MM.1S (cell line): ENCODE measurements at regions not wholly inside any gene's neighbourhood (a gene's known extent, or its start where the extent isn't known, plus 50 kb on each side); places are given as distances from the start of the nearest gene placed in this dataset.

Source experiments
- DNase-seq: peaks from one replicate; pipeline ENCODE4 v3.0.0-alpha.2; 2015
- H2AFZ ChIP-seq: fragments of 300-600 bp; sonication (generic); 2 replicates; pipeline ENCODE4 v1.6.0; 2016; ENCODE audit warnings: antibody characterized with exemption, low read length
- H3F3A ChIP-seq: fragments of 300-600 bp; sonication (generic); 2 replicates; pipeline ENCODE4 v1.6.1; 2016; ENCODE audit warnings: mild to moderate bottlenecking, antibody characterized with exemption, low read length, moderate library complexity, mixed read lengths; ENCODE audit not compliant: insufficient read depth
- H3K27ac ChIP-seq: fragments of 300-600 bp; sonication (generic); 2 replicates; pipeline ENCODE4 v1.5.1; 2016; ENCODE audit warnings: mild to moderate bottlenecking, low read length
- H3K27me3 ChIP-seq: fragments of 300-600 bp; sonication (generic); replicated peaks from 2 replicates; pipeline ENCODE4 v1.6.0; 2016; ENCODE audit warnings: low read length; ENCODE audit not compliant: insufficient read depth
- H3K36me3 ChIP-seq: fragments of 300-600 bp; sonication (generic); replicated peaks from 2 replicates; pipeline ENCODE4 v1.6.1; 2016; ENCODE audit warnings: mild to moderate bottlenecking, low read length, mixed read lengths; ENCODE audit not compliant: insufficient read depth
- H3K4me1 ChIP-seq: fragments of 300-600 bp; sonication (generic); 2 replicates; pipeline ENCODE4 v1.6.1; 2016; ENCODE audit warnings: low read length, mixed read lengths
- H3K4me2 ChIP-seq: fragments of 300-600 bp; sonication (generic); 2 replicates; pipeline ENCODE4 v1.6.0; 2016; ENCODE audit warnings: low read depth, low read length
- H3K4me3 ChIP-seq: fragments of 300-600 bp; sonication (generic); 2 replicates; pipeline ENCODE4 v1.5.1; 2016; ENCODE audit warnings: low read length, mixed read lengths
- H3K79me2 ChIP-seq: fragments of 300-600 bp; sonication (generic); 2 replicates; pipeline ENCODE4 v1.6.1; 2016; ENCODE audit warnings: mixed run types, low read length, mixed read lengths
- H3K9ac ChIP-seq: fragments of 300-600 bp; sonication (generic); 2 replicates; pipeline ENCODE4 v1.6.1; 2016; ENCODE audit warnings: low read length, mixed read lengths
- H3K9me2 ChIP-seq: fragments of 300-600 bp; sonication (generic); replicated peaks from 2 replicates; pipeline ENCODE4 v1.6.1; 2016; ENCODE audit warnings: mild to moderate bottlenecking, low read length, mixed read lengths; ENCODE audit not compliant: insufficient read depth
- H3K9me3 ChIP-seq: fragments of 300-600 bp; sonication (generic); replicated peaks from 2 replicates; pipeline ENCODE4 v1.6.1; 2016; ENCODE audit warnings: mild to moderate bottlenecking, low read length, mixed read lengths; ENCODE audit not compliant: insufficient read depth
- H4K20me1 ChIP-seq: fragments of 300-600 bp; sonication (generic); 2 replicates; pipeline ENCODE4 v1.6.1; 2016; ENCODE audit warnings: mild to moderate bottlenecking, low read length, moderate library complexity, mixed read lengths; ENCODE audit not compliant: insufficient read depth
- CTCF ChIP-seq: fragments of 300-600 bp; sonication (generic); IDR thresholded peaks from 2 replicates; pipeline ENCODE4 v1.5.1; 2016; ENCODE audit warnings: antibody characterized with exemption, low read length, mixed read lengths
- EZH2 ChIP-seq: fragments of 300-600 bp; sonication (generic); optimal IDR thresholded peaks from 2 replicates; pipeline ENCODE3; 2017; ENCODE audit warnings: low read depth, mild to moderate bottlenecking, antibody characterized with exemption, low read length, mixed read lengths
- EZH2phosphoT487 ChIP-seq: fragments of 300-600 bp; sonication (generic); IDR thresholded peaks from 2 replicates; pipeline ENCODE4 v1.6.1; 2018; ENCODE audit warnings: antibody characterized with exemption, low read length

GRCh38 chr2:44107086-44107740 lies 61.5 kb upstream of the PPM1B start:
- Histone ChIP-seq H4K20me1 (no peaks in the 10 kb centered on the region), H3K9ac (no peak overlapping the region), H3K27me3 (no peaks in the 10 kb centered on the region), H3K79me2 (no peaks in the 10 kb centered on the region), H3K4me1 (peaks cover 17% of the 10 kb centered on the region), H3K4me2 (peak overlapping the region; percentile 63), H3K4me3 (0 out of 2 replicates have a peak overlapping the region, but pooled peaks have one; percentile 20), H3F3A (peaks cover 10% of the 10 kb centered on the region), H2AFZ (peak overlapping the region; percentile 35; the same call in 1 of the 2 replicates), H3K9me3 (no peaks in the 10 kb centered on the region), H3K36me3 (no peaks in the 10 kb centered on the region), H3K27ac (peak overlapping the region; percentile 48; the same call in 1 of the 2 replicates), H3K9me2 (no peaks in the 10 kb centered on the region)
- TF ChIP-seq EZH2 (no peak), CTCF (no peak), EZH2phosphoT487 (no peak)
- peak; percentile 71 for DNase-seq

- no peaks in the 10 kb centered on the region for H3K27me3 ChIP-seq
- no peak overlapping the region for H2AFZ ChIP-seq
- H4K20me1 ChIP-seq, result no peaks in the 10 kb centered on the region
- peaks cover 17% of the 10 kb centered on the region for H3K4me1 ChIP-seq
- H3K9me3 ChIP-seq, result no peaks in the 10 kb centered on the region
- H3K4me3 ChIP-seq, result 0 out of 2 replicates have a peak overlapping the region, but pooled peaks have one; percentile 20
- H3K27ac ChIP-seq, result no peak overlapping the region
- peak overlapping the region; percentile 63 for H3K4me2 ChIP-seq
- no peak for DNase-seq
- no peaks in the 10 kb centered on the region for H3K79me2 ChIP-seq
- no peaks in the 10 kb centered on the region for H3K9me2 ChIP-seq
- no peaks in the 10 kb centered on the region for H3K36me3 ChIP-seq
- TF ChIP-seq EZH2 (no peak), CTCF (no peak), EZH2phosphoT487 (no peak)
- no peak overlapping the region for H3K9ac ChIP-seq
- H3F3A ChIP-seq, result peaks cover 10% of the 10 kb centered on the region
Observed at GRCh38 chr2:44107974-44108373, 60.7 kb upstream of the PPM1B start.

GRCh38 chr2:44109166-44109565 lies 59.5 kb upstream of the PPM1B start:
- Histone ChIP-seq H3K4me3 (no peak overlapping the region), H3K4me1 (peaks cover 17% of the 10 kb centered on the region), H3K9me3 (no peaks in the 10 kb centered on the region), H3F3A (peaks cover 10% of the 10 kb centered on the region), H2AFZ (no peak overlapping the region), H3K79me2 (no peaks in the 10 kb centered on the region), H3K27ac (no peak overlapping the region), H3K9me2 (no peaks in the 10 kb centered on the region), H4K20me1 (no peaks in the 10 kb centered on the region), H3K4me2 (no peak overlapping the region), H3K9ac (no peak overlapping the region), H3K36me3 (no peaks in the 10 kb centered on the region), H3K27me3 (no peaks in the 10 kb centered on the region)
- DNase-seq, result no peak
- TF ChIP-seq EZH2phosphoT487, result no peak
- no peak for TF ChIP-seq EZH2
- no peak for TF ChIP-seq CTCF
